ENCODE measurements at regions not wholly inside any gene's neighbourhood (a gene's known extent, or its start where the extent isn't known, plus 50 kb on each side); places are given as distances from the start of the nearest gene placed in this dataset.

GRCh38 chr18:29259838-29260237, 1082.9 kb upstream of the CDH2 start:
- TF ChIP-seq, protein P1, sequence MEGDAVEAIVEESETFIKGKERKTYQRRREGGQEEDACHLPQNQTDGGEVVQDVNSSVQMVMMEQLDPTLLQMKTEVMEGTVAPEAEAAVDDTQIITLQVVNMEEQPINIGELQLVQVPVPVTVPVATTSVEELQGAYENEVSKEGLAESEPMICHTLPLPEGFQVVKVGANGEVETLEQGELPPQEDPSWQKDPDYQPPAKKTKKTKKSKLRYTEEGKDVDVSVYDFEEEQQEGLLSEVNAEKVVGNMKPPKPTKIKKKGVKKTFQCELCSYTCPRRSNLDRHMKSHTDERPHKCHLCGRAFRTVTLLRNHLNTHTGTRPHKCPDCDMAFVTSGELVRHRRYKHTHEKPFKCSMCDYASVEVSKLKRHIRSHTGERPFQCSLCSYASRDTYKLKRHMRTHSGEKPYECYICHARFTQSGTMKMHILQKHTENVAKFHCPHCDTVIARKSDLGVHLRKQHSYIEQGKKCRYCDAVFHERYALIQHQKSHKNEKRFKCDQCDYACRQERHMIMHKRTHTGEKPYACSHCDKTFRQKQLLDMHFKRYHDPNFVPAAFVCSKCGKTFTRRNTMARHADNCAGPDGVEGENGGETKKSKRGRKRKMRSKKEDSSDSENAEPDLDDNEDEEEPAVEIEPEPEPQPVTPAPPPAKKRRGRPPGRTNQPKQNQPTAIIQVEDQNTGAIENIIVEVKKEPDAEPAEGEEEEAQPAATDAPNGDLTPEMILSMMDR (IDR thresholded peaks at IDR 0.05; ENCODE audit: insufficient read depth, low read length): no peak
- no peak for TF ChIP-seq GABPA (IDR thresholded peaks at IDR 0.05; ENCODE audit: low read depth)
